T47D (cell line): ENCODE measurements at regions not wholly inside any gene's neighbourhood (a gene's known extent, or its start where the extent isn't known, plus 50 kb on each side); places are given as distances from the start of the nearest gene placed in this dataset.

ENCODE experiments used
- DNase-seq, 2 experiments: peaks; one replicate each; pipeline versions ENCODE4 v3.0.0 to v3.0.0-alpha.2; 2011 to 2012; ENCODE audit warnings: low read depth in 1 of 2, low spot score in 1 of 2
- JUND ChIP-seq: IDR thresholded peaks from 2 replicates; pipeline ENCODE4 v1.6.1; 2012; ENCODE audit warnings: low read depth
- in situ Hi-C: cut with HindIII; loops from 2 replicates; pipeline ENCODE4 v1.10.0; 2016; ENCODE audit warnings: low sequenced_read_pairs, low pct_unique_long_range_greater_than_20kb

DNA sequence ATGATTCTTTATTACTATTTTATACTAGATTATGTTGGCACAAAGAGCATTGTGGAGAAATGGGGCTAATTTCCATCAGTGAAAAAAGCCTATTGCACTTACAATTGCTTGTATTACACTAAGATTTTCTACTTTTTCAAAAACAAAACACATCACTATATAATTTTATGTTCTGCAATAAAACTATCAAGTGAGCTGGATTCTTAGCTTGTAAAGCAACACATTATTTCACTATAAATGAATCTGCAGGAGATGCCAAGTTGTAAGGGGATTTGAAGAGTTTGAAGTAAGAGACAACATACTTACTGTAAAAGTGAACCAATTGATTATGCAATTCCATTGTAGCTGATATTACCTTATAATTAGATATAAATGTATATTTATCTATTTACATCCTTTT lies 333.3 kb upstream of the SEMA3D start:
- DNase-seq = no peak
- no peak for TF ChIP-seq JUND
- in situ Hi-C loops = no loop called here

DNA sequence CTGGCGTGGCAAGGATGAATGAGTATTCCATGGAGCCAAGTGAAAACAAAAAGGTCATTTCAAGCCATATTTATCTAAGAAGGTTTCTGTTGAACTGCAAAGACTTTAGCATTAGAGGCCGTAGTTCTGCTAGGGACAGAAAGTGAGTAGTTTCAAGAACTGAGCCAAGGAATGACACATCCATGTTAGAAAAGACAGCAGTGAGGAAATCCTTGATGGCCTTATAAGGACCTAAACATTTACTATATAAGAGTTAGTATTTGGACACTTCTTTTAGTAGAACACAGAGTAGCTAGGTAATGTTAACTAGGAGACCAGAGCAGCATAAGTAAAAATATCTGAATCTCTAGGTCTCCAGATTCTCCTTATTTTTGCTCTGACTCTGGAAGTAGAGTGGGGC lies 329.8 kb upstream of the SEMA3D start:
- in situ Hi-C loops = no loop called here
- no peak for DNase-seq

DNA sequence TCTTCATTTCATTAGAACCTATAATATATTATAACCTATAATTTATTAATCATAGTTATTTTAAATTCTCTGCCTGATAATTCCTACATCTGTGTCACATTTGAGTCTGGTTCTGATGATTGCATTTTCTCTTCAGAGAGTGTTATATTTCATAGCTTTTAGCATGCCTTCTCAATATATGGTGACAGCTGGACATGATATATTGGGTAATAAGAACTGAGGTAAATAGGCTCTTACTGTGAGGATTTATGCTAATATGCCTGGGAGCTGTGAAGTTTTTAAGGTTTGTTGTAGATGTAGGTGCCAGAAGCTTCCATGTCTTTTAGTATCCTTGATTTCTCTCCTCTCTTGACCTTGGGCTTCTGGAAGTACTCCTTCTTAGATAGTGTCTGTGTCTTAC lies 325.9 kb upstream of the SEMA3D start:
- TF ChIP-seq JUND = no peak
- in situ Hi-C loops = no loop called here
- no peak for DNase-seq

More for the DNA sequence above, 329.8 kb upstream of the SEMA3D start:
- TF ChIP-seq JUND = no peak

DNA sequence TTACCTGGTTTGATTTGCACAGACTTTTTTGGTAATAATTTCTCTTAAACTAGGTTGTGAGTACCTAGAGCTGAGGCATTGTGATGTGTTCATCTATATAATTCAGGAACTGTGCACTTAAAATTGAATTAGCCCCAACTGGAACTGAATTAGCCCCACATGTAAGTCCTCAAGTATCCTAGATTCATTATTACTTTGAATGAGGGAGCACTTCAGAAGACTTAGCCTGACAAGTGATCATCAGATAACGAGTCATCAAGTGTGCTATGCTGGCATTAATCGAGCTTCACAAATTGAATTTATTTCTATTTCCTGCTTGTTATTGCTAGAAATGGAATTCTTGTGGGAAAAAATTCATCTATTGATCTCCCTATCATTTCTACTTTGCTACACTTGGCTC lies 323.4 kb upstream of the SEMA3D start:
- DNase-seq = no peak
- in situ Hi-C loops = no loop called here
- no peak for TF ChIP-seq JUND

DNA sequence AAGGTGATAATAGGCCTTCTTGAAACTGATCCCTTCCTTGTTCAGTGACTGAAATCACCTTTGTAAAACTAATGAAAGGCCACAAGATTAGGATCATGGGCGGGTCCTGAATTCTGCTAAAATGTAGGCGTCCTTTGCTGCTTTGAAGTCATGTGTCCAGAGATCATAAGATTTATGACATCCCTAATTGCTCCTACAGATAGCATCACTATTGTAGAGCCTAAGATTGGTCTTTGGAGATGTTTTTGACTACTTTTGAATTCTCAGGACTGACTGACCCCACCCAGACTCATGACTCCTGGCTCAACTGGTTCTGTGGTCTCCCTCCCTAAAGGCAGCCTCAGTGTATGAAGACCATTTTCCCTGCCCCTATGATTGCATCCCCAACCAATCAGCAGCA lies 322.6 kb upstream of the SEMA3D start:
- no peak for TF ChIP-seq JUND
- DNase-seq = no peak
- in situ Hi-C loops = no loop called here

DNA sequence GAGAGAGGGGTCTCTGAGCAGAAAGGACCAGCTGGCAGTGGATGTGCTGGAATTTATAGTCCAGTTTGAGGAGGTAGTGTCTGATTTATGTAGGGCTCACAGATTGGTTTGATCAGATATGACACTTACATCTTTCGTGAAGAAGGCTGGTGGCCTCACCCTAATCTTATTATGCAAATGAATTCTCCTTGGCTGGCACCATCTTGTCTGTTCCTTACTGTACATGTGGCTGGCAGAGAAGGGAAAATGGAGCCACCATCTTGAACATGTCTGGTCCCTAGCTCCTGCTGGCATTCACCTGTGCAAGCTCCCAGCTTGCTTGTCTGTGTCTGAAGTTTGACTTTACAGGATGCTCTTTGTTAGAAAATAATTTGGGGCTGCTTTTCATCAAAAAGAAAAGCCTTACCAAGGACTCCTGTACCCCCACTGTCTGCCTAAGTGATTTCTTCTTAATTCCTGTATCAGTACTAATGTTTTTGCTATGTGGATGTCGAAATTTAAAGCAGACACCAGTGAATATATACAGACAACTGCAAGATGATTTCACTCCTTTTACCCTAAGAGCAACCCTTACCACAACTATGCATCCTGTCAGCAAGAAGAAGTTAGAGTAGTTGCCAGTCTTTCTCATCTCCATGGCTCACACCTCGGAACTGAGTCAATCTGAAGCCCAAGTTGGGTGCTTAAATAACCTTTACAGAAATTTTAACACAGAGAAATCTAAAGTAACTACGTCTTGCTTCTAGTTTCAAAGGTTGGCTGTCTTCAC lies 322.0 kb upstream of the SEMA3D start:
- in situ Hi-C loops = no loop called here
- TF ChIP-seq JUND = no peak
- DNase-seq = no peak

DNA sequence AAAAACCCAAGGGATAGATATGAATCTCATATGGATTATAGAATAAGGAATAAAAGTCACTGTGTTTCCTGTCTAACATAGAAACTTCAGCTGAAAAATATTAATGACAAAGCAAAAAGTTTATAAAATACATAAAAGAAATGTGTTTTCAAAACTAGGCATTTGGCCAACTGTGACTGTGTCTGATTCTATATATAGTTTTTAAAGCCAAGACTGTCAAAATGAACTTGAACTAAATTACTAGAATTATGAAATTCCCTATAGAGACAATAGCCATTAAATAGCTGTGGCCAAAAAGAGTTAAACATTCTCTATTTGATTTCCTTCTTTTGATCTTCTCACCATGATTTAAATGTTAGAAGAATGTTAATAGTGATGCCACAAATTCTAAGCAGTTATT lies 311.2 kb upstream of the SEMA3D start:
- in situ Hi-C loops = no loop called here
- no peak for DNase-seq
- no peak for TF ChIP-seq JUND

DNA sequence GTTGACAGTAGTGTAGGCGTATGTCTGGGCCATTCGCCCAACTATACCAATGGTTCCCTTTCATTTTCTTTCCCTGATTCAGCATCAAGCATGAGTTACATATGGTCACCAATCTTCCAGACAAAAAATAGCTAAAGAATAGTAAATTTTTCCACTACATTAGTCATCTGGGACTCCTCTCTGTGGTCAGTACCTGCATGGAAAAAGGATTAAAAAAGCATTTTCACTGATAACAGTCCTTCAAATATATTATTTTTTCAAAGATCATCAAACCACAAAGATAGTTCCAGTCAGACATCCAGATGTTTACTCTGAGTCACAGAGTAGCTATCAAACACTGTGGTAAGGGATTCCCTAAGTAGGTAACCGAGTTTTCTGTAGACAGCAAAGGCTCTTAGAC lies 302.6 kb upstream of the SEMA3D start:
- in situ Hi-C loops = no loop called here
- DNase-seq = no peak
- no peak for TF ChIP-seq JUND

DNA sequence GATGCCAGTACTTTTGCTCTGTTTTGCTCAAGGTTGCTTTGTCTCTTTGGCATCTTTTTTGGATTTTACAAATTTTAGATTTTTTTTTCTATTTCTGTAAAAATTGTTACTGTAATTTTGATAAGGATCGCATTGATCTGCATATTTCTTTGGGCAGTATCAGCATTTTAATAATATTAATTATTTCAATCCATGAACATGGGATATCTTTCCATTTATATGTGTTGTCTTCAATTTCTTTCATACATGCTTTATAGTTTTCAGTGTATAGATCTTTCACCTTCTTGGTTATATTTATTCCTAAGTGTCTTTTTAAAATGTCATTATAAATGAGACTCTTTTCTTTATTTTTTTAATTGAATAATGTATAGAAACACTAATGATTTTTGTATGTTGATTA lies 301.6 kb upstream of the SEMA3D start:
- no peak for TF ChIP-seq JUND
- in situ Hi-C loops = no loop called here
- DNase-seq = no peak

DNA sequence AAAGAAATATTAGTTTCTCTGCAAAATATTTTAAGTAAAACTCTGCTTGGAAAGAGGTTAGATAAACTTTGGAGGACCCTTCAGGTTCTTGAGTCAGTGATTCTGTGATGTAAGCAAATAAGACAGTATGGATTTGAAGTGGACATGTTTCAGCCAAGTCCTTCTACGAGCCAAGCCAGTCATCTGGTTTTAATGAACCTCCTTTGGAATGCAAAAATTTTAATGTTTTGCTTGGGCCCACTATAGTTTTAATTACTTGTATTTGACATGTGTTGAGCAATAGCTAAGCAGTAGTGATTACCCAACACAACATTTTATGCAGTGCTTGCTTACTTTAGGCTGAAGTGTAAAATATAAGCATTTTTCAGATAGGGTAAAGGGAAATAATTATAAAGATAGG lies 296.3 kb upstream of the SEMA3D start:
- DNase-seq = no peak
- TF ChIP-seq JUND = no peak
- in situ Hi-C loops = no loop called here

DNA sequence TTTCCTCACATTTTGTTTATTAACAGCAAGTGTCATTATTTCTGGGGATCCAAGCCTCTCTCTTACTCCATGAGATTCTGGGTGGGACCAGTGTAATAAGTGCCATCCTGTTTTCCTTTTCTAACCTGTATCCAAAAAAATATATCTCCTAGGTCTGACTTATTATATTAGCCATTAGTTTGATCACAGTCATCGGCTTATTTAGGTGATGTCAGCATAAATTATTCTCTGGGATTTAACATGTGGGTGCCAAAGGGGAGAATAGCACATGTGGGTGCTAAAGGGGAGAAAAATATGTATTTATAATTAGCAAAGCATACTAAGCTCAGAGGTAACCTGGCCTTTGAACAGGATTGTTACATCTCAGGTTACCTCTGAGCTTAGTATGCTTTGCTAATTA lies 293.8 kb upstream of the SEMA3D start:
- DNase-seq = no peak
- no peak for TF ChIP-seq JUND
- in situ Hi-C loops = no loop called here

DNA sequence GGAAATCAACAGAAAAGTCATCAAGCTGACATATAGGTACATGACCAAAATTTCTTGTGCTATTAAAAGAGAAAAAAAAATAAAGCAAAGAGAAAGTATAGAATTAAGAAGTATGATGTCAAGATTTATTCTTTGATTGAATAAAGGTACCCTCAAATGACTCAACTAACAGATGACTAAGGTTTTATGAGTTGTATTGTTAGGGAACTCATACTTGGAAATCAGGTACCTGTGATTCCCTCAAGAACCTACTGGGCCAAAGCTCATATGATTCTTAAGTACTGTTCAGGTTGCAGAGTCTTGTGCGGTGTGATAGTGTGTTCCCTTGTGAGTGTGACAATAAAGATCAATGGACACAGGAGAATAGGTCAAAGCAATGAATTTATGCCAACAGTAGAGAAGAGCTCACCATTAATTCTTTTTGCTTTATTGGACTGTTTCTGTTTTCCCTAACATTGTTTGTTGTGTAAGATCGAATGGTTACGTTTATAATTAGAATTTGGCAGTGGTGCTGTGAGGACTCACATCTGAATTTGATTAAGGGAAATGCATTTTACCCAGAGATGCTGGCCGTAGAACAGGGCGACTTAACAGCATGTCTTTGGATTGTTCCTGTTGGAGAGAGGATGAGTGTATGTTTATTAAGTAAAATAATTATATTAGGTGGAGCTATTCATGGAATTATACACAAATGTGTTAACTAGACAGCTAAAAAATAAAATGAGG lies 293.2 kb upstream of the SEMA3D start:
- TF ChIP-seq JUND = no peak
- in situ Hi-C loops = no loop called here
- no peak for DNase-seq

DNA sequence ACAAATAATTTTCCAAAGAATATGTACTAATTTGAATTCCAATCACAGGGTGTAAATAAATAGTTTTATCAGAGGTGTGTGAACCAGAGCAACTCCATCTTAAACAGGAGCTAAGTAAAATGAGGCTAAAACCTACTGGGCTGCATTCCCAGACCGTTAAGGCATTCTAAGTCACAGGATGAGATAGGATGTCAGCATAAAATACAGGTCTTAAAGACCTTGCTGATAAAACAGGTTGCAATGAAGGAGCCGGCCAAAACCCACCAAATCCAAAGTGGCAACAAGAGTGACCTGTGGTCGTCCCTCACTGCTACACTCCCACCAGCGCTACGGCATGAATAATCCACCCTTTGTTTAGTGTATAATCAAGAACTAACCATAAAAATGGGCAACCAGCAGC lies 291.7 kb upstream of the SEMA3D start:
- DNase-seq = no peak
- no peak for TF ChIP-seq JUND
- in situ Hi-C loops = no loop called here
